Gastroesophageal sphincter (tissue), 3 donors: ENCODE measurements at regions not wholly inside any gene's neighbourhood (a gene's known extent, or its start where the extent isn't known, plus 50 kb on each side); places are given as distances from the start of the nearest gene placed in this dataset.

Experiments used
- CTCF ChIP-seq, 4 experiments: fragments of 200-600 bp in 2 of 4; fragments of 450-650 bp in 2 of 4; sonication (generic) in 1 of 4; IDR thresholded peaks; one replicate each; pipeline ENCODE4 v1.5.1; 2017 to 2019; ENCODE audit warnings: antibody characterized with exemption in 4 of 4, mild to moderate bottlenecking in 2 of 4, moderate library complexity in 2 of 4
- POLR2A ChIP-seq, 2 donors: fragments of 450-650 bp; IDR thresholded peaks; one replicate each; pipeline ENCODE4 v1.6.1; 2017; ENCODE audit warnings: antibody characterized with exemption in 2 of 2, mild to moderate bottlenecking in 2 of 2, moderate library complexity in 1 of 2

DNA sequence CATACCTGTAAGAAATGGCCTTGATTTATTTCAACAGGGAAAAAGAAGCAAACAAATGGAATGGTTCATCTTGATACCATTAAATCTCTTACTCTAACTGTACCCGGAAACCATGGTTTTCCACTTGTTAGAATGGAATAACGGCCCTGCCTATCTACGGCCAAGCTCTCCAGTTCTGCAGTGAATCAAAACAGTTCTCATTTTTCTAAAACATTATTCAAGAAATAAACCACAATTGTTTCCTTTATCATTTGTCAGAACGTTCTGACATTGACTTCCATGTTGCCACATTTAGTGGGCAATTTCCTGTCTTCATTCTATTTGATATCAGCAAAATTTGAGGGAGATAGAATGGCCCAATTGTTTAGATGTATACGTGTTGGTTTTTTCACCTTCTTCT is 118.8 kb upstream of the CDH19 start:
- no peak for TF ChIP-seq CTCF (IDR thresholded peaks at IDR 0.05)
- TF ChIP-seq POLR2A (IDR thresholded peaks at IDR 0.05): no peak
